ENCODE measurements at regions not wholly inside any gene's neighbourhood (a gene's known extent, or its start where the extent isn't known, plus 50 kb on each side); places are given as distances from the start of the nearest gene placed in this dataset.

DNA sequence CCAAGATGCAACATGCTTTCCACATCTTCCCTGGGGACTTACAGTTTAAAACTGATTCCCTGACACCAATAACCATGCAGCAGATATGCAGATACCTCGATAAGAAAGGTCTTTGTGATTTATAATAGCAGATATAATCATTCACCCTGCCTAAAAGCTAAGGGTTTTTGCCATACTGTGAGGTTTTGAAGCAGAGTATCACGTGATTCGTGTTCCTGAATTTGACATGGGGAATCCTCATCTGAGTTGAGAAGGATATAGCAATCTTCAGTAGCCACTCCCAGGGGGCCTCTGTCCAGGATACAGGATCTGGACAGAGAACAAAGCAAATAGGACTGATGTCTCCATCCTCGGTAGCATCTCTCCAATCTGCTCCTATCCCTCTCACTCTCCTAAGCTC lies 79.1 kb upstream of the SDK2 start:
- DNase-seq (ENCODE audit: low spot score): no peak
- no peak for ATAC-seq

GRCh38 chr17:73724341-73724740 lies 80.1 kb upstream of the SDK2 start:
- no peak for ATAC-seq
- DNase-seq (ENCODE audit: low spot score): no peak

DNA sequence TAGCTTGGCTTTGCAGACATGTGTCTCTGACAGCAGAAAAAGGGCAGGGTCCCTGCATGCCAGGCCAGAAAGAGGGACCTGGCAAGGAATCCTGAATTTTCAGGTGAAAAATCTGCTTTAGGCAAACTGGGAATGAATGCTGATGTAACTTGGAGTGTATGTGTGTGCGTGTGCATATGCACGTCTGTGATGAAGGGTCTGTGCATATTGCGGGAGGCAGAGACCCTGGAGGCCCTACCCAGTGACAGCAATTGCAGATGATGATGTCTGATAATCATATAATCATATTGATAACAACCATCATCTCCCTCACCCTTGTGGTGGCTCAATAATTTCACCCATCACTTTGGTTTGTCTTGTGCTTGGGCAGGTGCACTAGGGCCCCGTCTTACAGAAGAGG lies 80.7 kb upstream of the SDK2 start:
- DNase-seq (ENCODE audit: low spot score): no peak
- no peak for ATAC-seq

- ATAC-seq (no peak), DNase-seq (ENCODE audit: low spot score) (no peak)
These were observed 81.7 kb upstream of the SDK2 start for GRCh38 chr17:73725794-73726515.

- DNase-seq (ENCODE audit: low spot score) (no peak), ATAC-seq (no peak)
These were observed 83.7 kb upstream of the SDK2 start for GRCh38 chr17:73727941-73728340.

DNA sequence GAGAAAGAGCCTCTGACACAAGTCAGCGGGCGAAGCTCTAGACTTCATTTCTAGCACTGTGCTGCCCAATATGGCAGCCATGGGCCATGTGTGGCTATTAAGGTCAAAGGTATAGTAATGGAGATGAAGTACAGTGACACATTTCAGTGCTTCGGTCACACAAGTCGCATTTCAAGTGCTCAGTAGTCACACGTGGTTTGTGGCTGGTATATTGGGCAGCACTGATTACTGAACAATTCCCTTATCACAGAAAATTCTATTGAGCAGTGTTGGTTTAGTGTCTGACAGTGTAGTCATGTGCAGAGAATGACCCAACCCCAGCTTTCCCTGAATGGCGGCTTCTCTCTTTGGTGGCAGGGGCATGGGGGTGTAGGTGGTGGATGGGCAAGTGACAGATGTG lies 84.9 kb upstream of the SDK2 start:
- no peak for DNase-seq (ENCODE audit: low spot score)

GRCh38 chr17:73731733-73732132 lies 87.5 kb upstream of the SDK2 start:
- peak; percentile 20 for ATAC-seq
- DNase-seq (ENCODE audit: low spot score): no peak

More for the DNA sequence above, 84.9 kb upstream of the SDK2 start:
- no peak for ATAC-seq

GRCh38 chr17:73733517-73733916 lies 89.3 kb upstream of the SDK2 start:
- ATAC-seq (peak; percentile 29), DNase-seq (ENCODE audit: low spot score) (no peak)

DNA sequence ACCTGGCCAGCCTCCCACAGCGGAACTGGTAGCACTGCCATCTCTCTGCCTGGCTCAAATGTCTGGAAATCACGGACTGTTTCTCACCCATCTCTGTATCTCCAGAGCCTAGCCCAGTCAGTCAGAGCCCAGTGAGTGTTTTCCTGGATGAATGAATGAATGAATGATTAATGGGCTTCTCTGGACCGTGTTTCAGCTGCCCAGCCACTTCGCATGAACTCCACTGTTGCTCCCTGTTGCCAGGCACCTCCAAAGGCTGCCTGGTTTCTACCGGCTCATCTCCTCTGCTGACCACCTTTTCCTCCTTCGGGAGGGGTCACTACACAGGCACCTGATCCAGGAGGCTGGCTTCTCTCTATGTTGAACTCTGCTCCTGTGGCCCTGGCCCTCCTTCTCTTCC lies 91.0 kb upstream of the SDK2 start:
- no peak for DNase-seq (ENCODE audit: low spot score)

DNA sequence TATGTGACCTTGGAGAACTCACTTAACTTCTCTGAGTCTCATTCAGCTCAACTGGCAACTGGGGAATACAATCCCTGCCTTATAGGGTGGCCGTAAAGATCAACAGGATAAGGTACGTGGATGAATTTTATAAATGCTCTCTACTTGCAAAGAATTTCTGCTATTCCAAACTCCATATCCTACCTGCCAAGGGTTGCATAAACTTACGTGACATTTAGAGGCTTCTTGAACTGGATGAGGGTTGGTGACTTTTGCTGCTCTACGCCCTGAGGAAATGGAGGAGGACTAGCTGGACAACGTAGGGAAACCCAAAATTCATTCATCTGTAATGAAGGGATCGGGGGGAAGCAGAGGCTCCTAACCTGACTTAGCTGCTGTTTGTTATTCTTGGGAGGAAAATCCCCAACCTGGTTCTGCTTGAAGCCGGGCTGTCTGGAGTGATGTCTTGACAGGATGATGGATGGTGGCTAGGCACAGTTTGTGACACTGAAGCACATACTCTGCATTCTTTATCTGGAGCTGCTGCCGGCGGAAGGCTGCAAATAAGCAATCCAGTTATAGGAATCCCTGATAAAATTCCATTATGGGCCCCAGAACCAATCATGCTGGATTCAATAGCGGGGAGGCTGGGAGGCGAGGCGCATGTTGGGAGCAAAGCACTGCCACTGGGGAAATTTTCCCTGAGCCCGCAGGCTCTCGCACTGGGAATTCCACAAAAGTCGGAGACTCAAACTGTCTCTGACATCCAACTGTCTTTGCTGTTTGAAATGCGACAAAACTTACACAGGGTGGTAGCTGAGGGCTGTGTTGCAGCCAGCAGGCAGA lies 94.7 kb upstream of the SDK2 start:
- no peak for ATAC-seq
- DNase-seq (ENCODE audit: low spot score): no peak

More for the DNA sequence above, 91.0 kb upstream of the SDK2 start:
- no peak for ATAC-seq

- ATAC-seq (peak; percentile 48), DNase-seq (ENCODE audit: low spot score) (no peak)
These were observed 96.1 kb upstream of the SDK2 start for GRCh38 chr17:73740370-73740769.

DNA sequence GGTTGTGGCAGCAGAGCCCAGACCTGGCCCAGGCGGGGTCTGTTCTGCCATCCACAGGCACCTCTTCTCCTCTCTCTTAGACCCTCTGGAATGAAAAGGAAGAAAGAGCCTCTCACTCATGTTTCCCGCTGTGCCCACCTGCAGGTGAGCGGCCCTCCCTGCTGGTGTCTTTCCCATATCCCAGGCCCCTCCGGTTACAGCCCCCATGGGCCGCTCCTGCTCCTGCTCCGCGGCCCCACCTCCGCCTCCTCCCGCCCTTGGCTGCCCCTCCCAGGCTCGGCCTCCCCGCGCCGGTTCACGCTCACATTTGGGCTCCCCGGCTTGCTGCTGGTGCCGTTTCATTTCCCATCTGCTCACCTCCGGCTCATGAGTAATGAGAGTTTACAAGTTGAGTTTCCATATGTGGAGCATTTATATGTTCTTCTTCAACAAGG lies 98.7 kb upstream of the SDK2 start:
- DNase-seq (ENCODE audit: low spot score) (no peak), ATAC-seq (no peak)

DNA sequence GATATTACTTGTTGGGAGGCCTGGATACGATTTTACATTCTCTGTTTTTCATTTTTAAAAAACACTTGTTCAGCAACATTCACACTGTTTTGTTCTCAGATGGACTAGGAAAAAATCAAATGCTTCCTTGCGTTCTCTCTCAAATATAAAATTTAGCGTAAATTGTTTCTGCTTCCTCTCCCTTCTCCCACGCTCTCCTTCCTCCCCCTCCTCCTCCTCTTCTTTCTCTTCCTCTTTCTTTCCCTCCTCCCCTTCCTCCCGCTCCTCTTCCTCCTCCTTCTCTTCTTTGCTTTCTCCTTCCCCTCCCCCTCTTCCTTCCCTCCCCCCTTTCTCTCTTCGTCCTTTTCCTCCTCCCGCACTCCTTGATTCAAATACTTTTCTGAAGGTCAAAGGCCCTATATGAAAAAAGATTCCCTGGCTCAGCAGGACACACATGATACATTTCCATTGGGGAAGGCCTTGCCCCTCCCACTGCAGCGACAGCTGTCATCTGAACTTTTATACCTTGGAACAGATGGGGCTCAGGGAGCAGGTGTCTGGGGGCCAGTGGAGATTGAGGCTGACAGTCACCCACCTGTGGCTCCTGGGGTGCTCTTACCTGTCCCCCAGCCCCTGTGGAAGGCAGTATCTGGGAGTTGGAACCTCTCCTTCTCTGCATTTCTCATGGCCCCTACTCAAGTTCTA lies 99.4 kb upstream of the SDK2 start:
- no peak for DNase-seq (ENCODE audit: low spot score)
- ATAC-seq: no peak

DNA sequence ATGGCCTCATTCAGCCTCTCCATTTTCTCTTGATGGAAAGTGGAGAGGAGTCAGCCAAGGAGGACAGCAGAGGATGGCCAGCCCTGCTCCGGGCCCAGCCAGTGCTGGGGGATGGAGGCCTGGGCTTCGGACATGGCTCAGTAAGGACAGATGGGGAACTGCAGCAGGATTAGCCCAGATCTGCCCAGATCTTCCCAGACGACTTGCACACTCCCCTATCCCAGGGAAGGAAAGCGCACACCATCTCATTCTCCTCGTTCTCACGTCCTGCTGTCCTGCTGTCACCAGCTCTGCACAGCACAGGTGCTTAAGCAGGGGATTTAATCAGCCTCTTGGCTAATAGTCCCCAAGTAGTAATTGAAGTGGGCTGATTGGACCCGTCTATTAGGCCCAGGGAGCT lies 100.2 kb upstream of the SDK2 start:
- DNase-seq (ENCODE audit: low spot score) (no peak), ATAC-seq (no peak)

GRCh38 chr17:73746314-73747073 lies 102.2 kb upstream of the SDK2 start:
- ATAC-seq (no peak), DNase-seq (ENCODE audit: low spot score) (no peak)

GRCh38 chr17:73747221-73748002 lies 103.2 kb upstream of the SDK2 start:
- DNase-seq (ENCODE audit: low spot score) (peak; percentile 51), ATAC-seq (peak; percentile 17)

GRCh38 chr17:73748508-73748907 lies 104.3 kb upstream of the SDK2 start:
- ATAC-seq (no peak), DNase-seq (ENCODE audit: low spot score) (no peak)

DNA sequence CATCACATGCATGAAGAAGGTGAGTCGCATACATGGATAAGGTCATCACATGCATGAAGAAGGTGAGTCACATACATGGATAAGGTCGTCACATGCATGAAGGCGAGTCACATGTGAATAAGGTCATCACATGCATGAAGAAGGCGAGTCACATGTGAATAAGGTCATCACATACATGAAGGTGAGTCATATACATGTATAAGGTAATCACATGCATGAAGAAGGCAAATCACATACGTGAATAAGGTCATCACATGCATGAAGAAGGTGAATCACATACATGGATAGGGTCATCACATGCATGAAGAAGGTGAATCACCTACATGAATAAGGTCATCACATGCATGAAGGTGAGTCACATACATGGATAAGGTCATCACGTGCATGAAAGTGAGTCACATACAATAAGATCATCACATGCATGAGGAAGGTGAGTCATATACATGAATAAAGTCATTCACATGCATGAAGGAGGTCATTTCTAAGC lies 105.1 kb upstream of the SDK2 start:
- DNase-seq (ENCODE audit: low spot score) (no peak), ATAC-seq (no peak)

DNA sequence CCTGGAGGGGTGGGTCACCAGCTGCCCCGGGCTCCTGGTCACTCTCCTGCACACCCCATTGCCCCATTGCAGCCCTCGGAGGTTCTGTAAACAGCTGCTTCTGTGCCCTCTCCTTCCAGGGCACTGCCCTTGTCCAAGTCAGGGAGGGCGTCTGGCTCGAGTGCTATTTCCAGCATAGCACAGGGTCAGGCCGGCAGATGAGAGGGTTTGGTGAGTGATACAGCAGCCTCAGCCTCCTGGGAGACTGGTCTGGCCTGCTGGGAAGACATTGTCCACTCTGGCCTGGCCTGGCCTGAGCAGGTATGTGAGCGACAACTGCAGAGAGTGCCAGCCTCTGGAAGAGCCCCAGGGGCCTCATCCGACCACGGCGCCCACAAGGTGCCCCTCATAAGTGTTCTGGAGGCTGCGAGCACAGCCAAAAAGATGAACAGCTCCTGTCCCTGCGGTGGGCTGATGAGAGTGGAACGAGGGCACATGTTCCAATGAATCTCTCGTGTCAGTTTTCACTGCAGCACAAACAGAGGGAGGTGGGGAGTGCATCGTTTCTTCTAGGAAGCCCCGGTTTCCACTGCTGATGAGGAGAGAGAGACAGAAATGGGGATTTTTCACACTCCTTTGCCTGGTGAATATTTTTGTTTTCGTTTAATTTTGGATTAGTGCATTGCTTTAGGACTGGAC lies 105.8 kb upstream of the SDK2 start:
- DNase-seq (ENCODE audit: low spot score): no peak
- no peak for ATAC-seq
